Heart left ventricle (tissue), 16 donors: ENCODE measurements at regions not wholly inside any gene's neighbourhood (a gene's known extent, or its start where the extent isn't known, plus 50 kb on each side); places are given as distances from the start of the nearest gene placed in this dataset.

Experiments used
- ATAC-seq, 4 donors: fragments of 200-7000 bp; cut with Tn5 transposase; one replicate each; pipeline ENCODE4 v1.9.1; 2020 to 2022; ENCODE audit warnings: moderate library complexity in 4 of 4, mild to moderate bottlenecking in 3 of 4, moderate number of reproducible peaks in 1 of 4
- DNase-seq, 5 donors: peaks; one replicate each; pipeline ENCODE4 v3.0.0-alpha.2; 2020
- H3K27ac ChIP-seq, 12 donors: fragments of 200-600 bp; sonication (generic) in 4 of 12; one replicate each; pipeline versions ENCODE4 v1.5.0 to v1.8.0; 2016 to 2022; ENCODE audit warnings: mild to moderate bottlenecking in 2 of 12
- H3K27me3 ChIP-seq, 9 donors: fragments of 200-600 bp; sonication (generic) in 2 of 9; one replicate each; pipeline versions ENCODE4 v1.5.1 to v1.8.0; 2016 to 2022; ENCODE audit warnings: mild to moderate bottlenecking in 3 of 9
- H3K36me3 ChIP-seq, 9 donors: fragments of 200-600 bp; sonication (generic) in 2 of 9; one replicate each; pipeline versions ENCODE4 v1.5.0 to v1.8.0; 2018 to 2022; ENCODE audit warnings: mild to moderate bottlenecking in 2 of 9
- H3K4me1 ChIP-seq, 12 donors: fragments of 200-600 bp; sonication (generic) in 4 of 12; one replicate each; pipeline versions ENCODE4 v1.5.0 to v1.8.0; 2016 to 2022; ENCODE audit warnings: mild to moderate bottlenecking in 3 of 12
- H3K4me3 ChIP-seq, 12 donors: fragments of 200-600 bp; sonication (generic) in 4 of 12; one replicate each; pipeline versions ENCODE4 v1.5.0 to v1.8.0; 2017 to 2022; ENCODE audit warnings: mild to moderate bottlenecking in 9 of 12, moderate library complexity in 4 of 12
- H3K9me3 ChIP-seq, 12 donors: fragments of 200-600 bp; sonication (generic) in 4 of 12; one replicate each; pipeline versions ENCODE4 v1.5.0 to v1.8.0; 2016 to 2022; ENCODE audit warnings: mild to moderate bottlenecking in 1 of 12
- CTCF ChIP-seq, 12 donors: fragments of 200-600 bp; sonication (generic) in 4 of 12; IDR thresholded peaks; one replicate each; pipeline versions ENCODE4 v1.5.0 to v1.8.0; 2018 to 2022; ENCODE audit warnings: antibody characterized with exemption in 12 of 12, mild to moderate bottlenecking in 5 of 12
- POLR2A ChIP-seq, 2 donors: fragments of 450-650 bp; IDR thresholded peaks; one replicate each; pipeline ENCODE4 v1.6.1; 2017; ENCODE audit warnings: antibody characterized with exemption in 2 of 2, mild to moderate bottlenecking in 2 of 2, moderate library complexity in 2 of 2
- WGBS, 4 donors: extraction: QIAGEN DNeasy Blood & Tissue Kit in 2 of 4; methylation state at CpG; one replicate each; pipeline versions ENCODE4 v1.1.5 to v1.1.7; 2013 to 2018; 5-methylcytosine and 5-hydroxymethylcytosine counted together
- intact Hi-C, 10 donors: fragments of 100-400 bp; cut with DNase I; formaldehyde crosslinking; loops; one replicate each; pipeline versions ENCODE4 v1.11.1 to v1.14.2; 2022
- donor health status: ischemic (EF 13 %, LVEDD 7.1; RV severe dilation, severe dysfunction).
- donor health status: healthy with polysubstance abuse.
- donor health status: DM: no; HTN: yes; CAD: no.
- donor health status: DM: no; HTN: no; CAD: no.
- donor health status: ischemic (EF 25% LVEDD 6.9; RV normal size, moderate dysfunction).
- donor health status: ischemic (EF 25% LVEDD 5.7; RV mildly dilated, moderate dysfunction).
- donor health status: healthy.
- donor health status: DM: yes; HTN: yes; CAD: no.
- donor health status: ischemic (EF 35%, LVEDD 5.7; RV mildly dilated, moderate dysfunction).
- donor health status: nonischemic (EF 11% LVEDD 7.7; RV severe dilation, severe dysfunction).
- donor health status: DM: yes; HTN: yes; CAD: no.
- donor health status: PGD.
- donor health status: ischemic (EF 29% LVEDD 5.4; RV normal size, mild dysfunction).
- donor health status: nonischemic (EF 23%, LVEDD 6.1; RV moderate dilation, normal function).

GRCh38 chr3:31132132-31132769 lies 237.8 kb upstream of the GADL1 start:
- Histone ChIP-seq H3K4me3 (no peak overlapping the region), H3K27me3 (no peaks in the 10 kb centered on the region), H3K36me3 (no peaks in the 10 kb centered on the region), H3K27ac (no peak overlapping the region), H3K9me3 (no peaks in the 10 kb centered on the region), H3K4me1 (no peaks in the 10 kb centered on the region)
- intact Hi-C loops: loop anchor here in 5 of 10 donors (1.0 to 10.0 kb wide), 6 partner anchors 361 to 1120 kb away; no protein-coding TSS in a partner anchor
- ATAC-seq: peak in 2 of 4 donors; percentile 52 to 61
- TF ChIP-seq POLR2A (IDR thresholded peaks at IDR 0.05) (no peak), CTCF (IDR thresholded peaks at IDR 0.05) (peak in 11 of 12 donors; percentile 32 to 74 (median 62))
- DNase-seq: no peak
- WGBS, 4 donors: 70 to 81% (median 78%) methylated on average over 2 of the region's 2 CpGs

- Histone ChIP-seq H3K27ac (no peak overlapping the region), H3K27me3 (no peaks in the 10 kb centered on the region), H3K4me1 (no peaks in the 10 kb centered on the region), H3K36me3 (no peaks in the 10 kb centered on the region), H3K9me3 (no peaks in the 10 kb centered on the region), H3K4me3 (no peak overlapping the region)
- intact Hi-C loops: loop anchor here in 4 of 10 donors (2.0 to 10.0 kb wide), 5 partner anchors 363 to 1121 kb away; no protein-coding TSS in a partner anchor
- no peak for DNase-seq
- TF ChIP-seq POLR2A (IDR thresholded peaks at IDR 0.05) (no peak), CTCF (IDR thresholded peaks at IDR 0.05) (no peak)
- ATAC-seq: no peak
- 91 to 100% (median 93%) methylated on average over 1 of the region's 1 CpG for WGBS, 4 donors
Measured at GRCh38 chr3:31133541-31133940, 239.1 kb upstream of the GADL1 start.

GRCh38 chr3:31135546-31135945 lies 241.1 kb upstream of the GADL1 start:
- no peaks in the 10 kb centered on the region for H3K27me3 ChIP-seq
- DNase-seq: no peak
- no peak for TF ChIP-seq CTCF (IDR thresholded peaks at IDR 0.05)
- no peak for TF ChIP-seq POLR2A (IDR thresholded peaks at IDR 0.05)
- no peaks in the 10 kb centered on the region for H3K36me3 ChIP-seq
- no peaks in the 10 kb centered on the region for H3K4me1 ChIP-seq
- 75 to 96% (median 80%) methylated on average over 3 of the region's 3 CpGs for WGBS, 4 donors
- H3K9me3 ChIP-seq: no peaks in the 10 kb centered on the region
- H3K4me3 ChIP-seq: no peak overlapping the region
- no peak for ATAC-seq
- no peak overlapping the region for H3K27ac ChIP-seq
- intact Hi-C loops: loop anchor here in 2 of 10 donors (5.0 to 10.0 kb wide), 2 partner anchors 368 to 1091 kb away; no protein-coding TSS in a partner anchor

- no peak for TF ChIP-seq CTCF (IDR thresholded peaks at IDR 0.05)
- no peak for TF ChIP-seq POLR2A (IDR thresholded peaks at IDR 0.05)
- intact Hi-C loops: loop anchor here in 2 of 10 donors (5.0 to 10.0 kb wide), 2 partner anchors 371 to 1093 kb away; no protein-coding TSS in a partner anchor
- Histone ChIP-seq H3K4me3 (no peak overlapping the region), H3K9me3 (no peaks in the 10 kb centered on the region), H3K27ac (no peak overlapping the region), H3K36me3 (no peaks in the 10 kb centered on the region), H3K27me3 (no peaks in the 10 kb centered on the region), H3K4me1 (no peaks in the 10 kb centered on the region)
- no peak for DNase-seq
- ATAC-seq: no peak
- 93 to 97% (median 95%) methylated on average over 4 of the region's 4 CpGs for WGBS, 4 donors
Measured at GRCh38 chr3:31137718-31138465, 243.4 kb upstream of the GADL1 start.
